ENCODE measurements at regions not wholly inside any gene's neighbourhood (a gene's known extent, or its start where the extent isn't known, plus 50 kb on each side); places are given as distances from the start of the nearest gene placed in this dataset.

DNA sequence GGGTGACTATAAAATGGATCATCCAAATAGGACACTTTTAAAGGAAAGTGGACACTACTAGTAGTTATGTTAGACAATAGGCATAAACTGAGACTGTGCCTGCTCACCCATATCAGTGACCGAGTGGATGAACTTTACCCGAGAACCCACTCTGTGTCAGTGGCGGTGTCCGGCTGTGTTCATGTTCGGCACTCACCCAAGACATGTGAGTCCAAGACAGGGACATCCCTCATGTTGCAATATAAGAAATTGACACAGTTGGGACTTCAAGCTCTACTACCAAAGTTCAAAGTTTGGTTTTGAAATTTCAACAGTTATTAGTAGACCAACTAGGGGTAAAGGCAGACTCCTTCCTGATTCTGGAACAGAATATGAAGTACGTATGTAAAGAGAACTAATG, 326.3 kb upstream of the TNP1 start:
- WGBS (ENCODE audit: insufficient coverage): 91% methylated on average over 4 of the region's 6 CpGs
- H3K27ac ChIP-seq (ENCODE audit: low read depth, low read length): no peak overlapping the region
- H3K9me3 ChIP-seq (ENCODE audit: control insufficient read depth, insufficient read depth, low read length): no peaks in the 10 kb centered on the region
- no peaks in the 10 kb centered on the region for H3K36me3 ChIP-seq (ENCODE audit: control insufficient read depth, insufficient read depth, low read length)
- no peak overlapping the region for H3K4me3 ChIP-seq (ENCODE audit: low read depth, low read length)
- H3K27me3 ChIP-seq (ENCODE audit: control insufficient read depth, insufficient read depth, low read length): no peaks in the 10 kb centered on the region
- DNase-seq (ENCODE audit: low read depth in 4 of 6, low spot score in 6 of 6): no peak
- H3K4me1 ChIP-seq (ENCODE audit: control insufficient read depth, insufficient read depth, low read length): no peaks in the 10 kb centered on the region

DNA sequence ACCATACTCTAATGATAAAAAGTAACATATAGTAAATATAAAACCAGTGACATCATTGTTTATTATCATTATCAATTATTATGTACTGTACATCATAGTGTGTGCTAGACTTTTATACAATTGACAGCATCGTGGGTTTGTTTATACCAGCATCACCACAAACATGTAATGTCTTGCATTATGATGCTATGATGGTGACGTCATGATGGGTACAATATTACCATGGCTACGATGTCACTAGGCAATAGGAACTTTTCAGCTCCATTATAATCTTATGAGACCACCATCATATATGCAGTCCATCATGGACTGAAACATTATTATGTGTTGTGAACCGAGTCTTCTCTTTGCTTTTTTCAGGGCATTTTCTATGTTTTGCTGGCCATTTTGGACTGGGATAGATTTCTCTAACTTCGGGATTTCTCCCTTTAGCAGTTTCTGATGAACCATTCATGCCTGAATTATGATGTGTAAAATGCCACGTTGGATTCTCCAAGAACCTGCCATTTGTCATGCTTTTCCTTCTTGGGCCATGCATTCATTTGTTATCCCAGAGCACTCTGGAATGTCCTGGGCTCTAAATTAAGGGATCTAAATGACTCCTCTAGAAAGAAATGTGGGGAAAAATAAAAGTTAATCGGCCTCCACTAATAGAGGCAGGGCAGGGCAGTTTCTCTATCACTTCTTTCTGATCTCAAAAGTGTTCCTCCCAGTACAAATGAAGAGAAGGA, 325.6 kb upstream of the TNP1 start:
- Histone ChIP-seq H3K9me3 (ENCODE audit: control insufficient read depth, insufficient read depth, low read length) (no peaks in the 10 kb centered on the region), H3K27ac (ENCODE audit: low read depth, low read length) (no peak overlapping the region), H3K4me1 (ENCODE audit: control insufficient read depth, insufficient read depth, low read length) (no peaks in the 10 kb centered on the region), H3K36me3 (ENCODE audit: control insufficient read depth, insufficient read depth, low read length) (no peaks in the 10 kb centered on the region), H3K4me3 (ENCODE audit: low read depth, low read length) (no peak overlapping the region), H3K27me3 (ENCODE audit: control insufficient read depth, insufficient read depth, low read length) (no peaks in the 10 kb centered on the region)
- WGBS (ENCODE audit: insufficient coverage): 71% methylated on average over 1 of the region's 7 CpGs
- no peak for DNase-seq (ENCODE audit: low read depth in 4 of 6, low spot score in 6 of 6)

- no peak overlapping the region for H3K27ac ChIP-seq (ENCODE audit: low read depth, low read length)
- no peaks in the 10 kb centered on the region for H3K27me3 ChIP-seq (ENCODE audit: control insufficient read depth, insufficient read depth, low read length)
- H3K36me3 ChIP-seq (ENCODE audit: control insufficient read depth, insufficient read depth, low read length): no peaks in the 10 kb centered on the region
- H3K4me3 ChIP-seq (ENCODE audit: low read depth, low read length): no peak overlapping the region
- DNase-seq (ENCODE audit: low read depth in 4 of 6, low spot score in 6 of 6): no peak
- no peaks in the 10 kb centered on the region for H3K9me3 ChIP-seq (ENCODE audit: control insufficient read depth, insufficient read depth, low read length)
- H3K4me1 ChIP-seq (ENCODE audit: control insufficient read depth, insufficient read depth, low read length): no peaks in the 10 kb centered on the region
- no CpG with 5 or more reads among the region's 2 CpGs for WGBS (ENCODE audit: insufficient coverage)
Measured at GRCh38 chr2:217184242-217184641, 324.4 kb upstream of the TNP1 start.

- Histone ChIP-seq H3K9me3 (ENCODE audit: control insufficient read depth, insufficient read depth, low read length) (no peaks in the 10 kb centered on the region), H3K27me3 (ENCODE audit: control insufficient read depth, insufficient read depth, low read length) (no peaks in the 10 kb centered on the region), H3K4me3 (ENCODE audit: low read depth, low read length) (no peak overlapping the region), H3K4me1 (ENCODE audit: control insufficient read depth, insufficient read depth, low read length) (no peaks in the 10 kb centered on the region), H3K27ac (ENCODE audit: low read depth, low read length) (no peak overlapping the region), H3K36me3 (ENCODE audit: control insufficient read depth, insufficient read depth, low read length) (no peaks in the 10 kb centered on the region)
- WGBS (ENCODE audit: insufficient coverage): no CpG with 5 or more reads among the region's 1 CpG
- DNase-seq (ENCODE audit: low read depth in 4 of 6, low spot score in 6 of 6): no peak
Measured at GRCh38 chr2:217183471-217183870, 323.6 kb upstream of the TNP1 start.

GRCh38 chr2:217182926-217183325, 323.1 kb upstream of the TNP1 start:
- Histone ChIP-seq H3K4me1 (ENCODE audit: control insufficient read depth, insufficient read depth, low read length) (no peaks in the 10 kb centered on the region), H3K36me3 (ENCODE audit: control insufficient read depth, insufficient read depth, low read length) (no peaks in the 10 kb centered on the region), H3K27me3 (ENCODE audit: control insufficient read depth, insufficient read depth, low read length) (no peaks in the 10 kb centered on the region), H3K4me3 (ENCODE audit: low read depth, low read length) (no peak overlapping the region), H3K9me3 (ENCODE audit: control insufficient read depth, insufficient read depth, low read length) (no peaks in the 10 kb centered on the region), H3K27ac (ENCODE audit: low read depth, low read length) (no peak overlapping the region)
- DNase-seq (ENCODE audit: low read depth in 4 of 6, low spot score in 6 of 6): peak in 2 of 6 donors; percentile 58 to 61
- 31% methylated on average over 3 of the region's 3 CpGs for WGBS (ENCODE audit: insufficient coverage)

DNA sequence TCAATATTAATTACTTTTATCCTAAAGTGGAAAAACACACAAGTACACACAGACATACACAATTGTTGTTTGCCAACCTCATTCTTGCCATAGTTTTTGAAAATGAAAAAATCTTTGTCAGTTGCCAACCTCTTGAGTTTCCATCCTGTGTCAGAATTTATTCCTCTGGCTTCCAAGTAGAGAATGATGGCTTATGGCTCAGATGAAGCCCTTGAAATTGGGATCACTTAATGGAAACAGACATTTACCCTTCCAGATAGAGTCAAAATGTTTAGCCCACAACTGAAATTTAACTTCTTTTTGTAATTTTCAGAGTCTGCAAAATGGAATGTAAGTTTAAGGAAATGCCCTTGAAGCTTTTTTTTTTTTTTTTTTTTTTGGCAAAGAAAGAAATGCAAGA, 321.6 kb upstream of the TNP1 start:
- Histone ChIP-seq H3K4me3 (ENCODE audit: low read depth, low read length) (no peak overlapping the region), H3K27me3 (ENCODE audit: control insufficient read depth, insufficient read depth, low read length) (no peaks in the 10 kb centered on the region), H3K27ac (ENCODE audit: low read depth, low read length) (no peak overlapping the region), H3K4me1 (ENCODE audit: control insufficient read depth, insufficient read depth, low read length) (no peaks in the 10 kb centered on the region), H3K36me3 (ENCODE audit: control insufficient read depth, insufficient read depth, low read length) (no peaks in the 10 kb centered on the region), H3K9me3 (ENCODE audit: control insufficient read depth, insufficient read depth, low read length) (no peaks in the 10 kb centered on the region)
- DNase-seq (ENCODE audit: low read depth in 4 of 6, low spot score in 6 of 6): no peak

DNA sequence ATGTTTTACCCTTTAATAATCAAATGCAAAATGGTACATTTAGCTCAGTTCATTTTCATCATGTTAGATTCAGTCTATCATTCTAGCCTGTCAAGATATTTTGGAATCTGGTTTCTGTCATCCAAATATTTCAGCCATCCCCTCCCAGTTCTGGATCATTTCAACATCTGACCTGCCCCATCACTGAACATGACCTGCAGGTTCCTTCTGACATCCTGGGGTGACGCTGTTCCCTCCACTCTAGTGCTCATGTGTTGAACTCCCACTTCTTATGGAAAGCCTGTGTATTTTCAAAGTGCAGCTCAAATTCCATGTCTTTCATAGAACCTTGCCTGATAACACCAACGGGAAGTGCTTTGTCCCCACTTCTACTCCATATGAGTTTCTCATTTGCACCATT, 320.0 kb upstream of the TNP1 start:
- Histone ChIP-seq H3K9me3 (ENCODE audit: control insufficient read depth, insufficient read depth, low read length) (peaks cover 4% of the 10 kb centered on the region), H3K27ac (ENCODE audit: low read depth, low read length) (no peak overlapping the region), H3K4me3 (ENCODE audit: low read depth, low read length) (no peak overlapping the region), H3K4me1 (ENCODE audit: control insufficient read depth, insufficient read depth, low read length) (no peaks in the 10 kb centered on the region), H3K36me3 (ENCODE audit: control insufficient read depth, insufficient read depth, low read length) (no peaks in the 10 kb centered on the region), H3K27me3 (ENCODE audit: control insufficient read depth, insufficient read depth, low read length) (no peaks in the 10 kb centered on the region)
- no peak for DNase-seq (ENCODE audit: low read depth in 4 of 6, low spot score in 6 of 6)
- 89% methylated on average over 1 of the region's 2 CpGs for WGBS (ENCODE audit: insufficient coverage)

DNA sequence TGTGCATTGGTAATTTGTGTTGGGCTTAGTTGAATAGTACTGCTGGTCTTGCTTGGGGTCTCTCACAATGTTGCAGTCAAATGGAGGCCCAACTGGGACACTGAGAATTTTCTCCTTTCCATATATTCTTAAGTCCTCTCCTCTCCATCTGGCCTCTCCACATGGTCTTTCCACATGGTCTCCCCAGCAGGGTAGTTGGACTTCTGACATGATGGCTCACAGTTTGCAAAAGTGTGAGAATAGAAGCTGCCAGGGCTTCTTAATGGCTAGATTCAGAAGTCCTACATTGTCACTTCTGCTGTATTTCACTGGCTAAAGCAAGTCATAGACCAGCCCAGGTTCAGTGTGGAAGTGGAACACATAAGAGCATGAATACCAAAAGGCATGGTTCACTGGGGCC, 318.5 kb upstream of the TNP1 start:
- H3K27ac ChIP-seq (ENCODE audit: low read depth, low read length): no peak overlapping the region
- H3K9me3 ChIP-seq (ENCODE audit: control insufficient read depth, insufficient read depth, low read length): peaks cover 4% of the 10 kb centered on the region
- no peaks in the 10 kb centered on the region for H3K4me1 ChIP-seq (ENCODE audit: control insufficient read depth, insufficient read depth, low read length)
- peak in 1 of 6 donors; percentile 86 for DNase-seq (ENCODE audit: low read depth in 4 of 6, low spot score in 6 of 6)
- H3K4me3 ChIP-seq (ENCODE audit: low read depth, low read length): no peak overlapping the region
- H3K36me3 ChIP-seq (ENCODE audit: control insufficient read depth, insufficient read depth, low read length): no peaks in the 10 kb centered on the region
- no peaks in the 10 kb centered on the region for H3K27me3 ChIP-seq (ENCODE audit: control insufficient read depth, insufficient read depth, low read length)

DNA sequence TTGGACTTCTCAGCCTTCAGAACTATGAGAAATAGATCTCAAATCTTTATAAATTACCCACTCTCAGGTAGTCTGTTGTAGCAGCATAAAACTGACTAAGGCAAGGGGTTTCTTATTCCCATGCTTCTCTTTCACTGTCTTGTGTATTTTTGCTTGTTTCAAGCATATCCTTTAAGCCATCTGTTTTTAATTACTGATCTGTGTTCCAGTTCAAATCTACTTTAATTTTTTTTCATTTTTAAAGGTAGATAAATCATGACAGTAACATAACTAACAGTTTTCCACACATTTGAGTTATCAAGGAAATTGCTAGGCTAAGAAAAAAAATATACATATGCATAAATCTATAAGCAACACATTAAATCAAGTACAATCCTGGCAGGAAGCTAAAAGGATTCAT, 317.9 kb upstream of the TNP1 start:
- Histone ChIP-seq H3K27me3 (ENCODE audit: control insufficient read depth, insufficient read depth, low read length) (no peaks in the 10 kb centered on the region), H3K4me3 (ENCODE audit: low read depth, low read length) (no peak overlapping the region)
- DNase-seq (ENCODE audit: low read depth in 4 of 6, low spot score in 6 of 6): no peak

GRCh38 chr2:217171874-217172273, 312.0 kb upstream of the TNP1 start:
- Histone ChIP-seq H3K27me3 (ENCODE audit: control insufficient read depth, insufficient read depth, low read length) (no peaks in the 10 kb centered on the region), H3K4me1 (ENCODE audit: control insufficient read depth, insufficient read depth, low read length) (no peaks in the 10 kb centered on the region), H3K4me3 (ENCODE audit: low read depth, low read length) (no peak overlapping the region), H3K36me3 (ENCODE audit: control insufficient read depth, insufficient read depth, low read length) (no peaks in the 10 kb centered on the region), H3K27ac (ENCODE audit: low read depth, low read length) (no peak overlapping the region), H3K9me3 (ENCODE audit: control insufficient read depth, insufficient read depth, low read length) (peaks cover 4% of the 10 kb centered on the region)
- DNase-seq (ENCODE audit: low read depth in 4 of 6, low spot score in 6 of 6): no peak

More for the DNA sequence above, 317.9 kb upstream of the TNP1 start:
- H3K9me3 ChIP-seq (ENCODE audit: control insufficient read depth, insufficient read depth, low read length): peaks cover 4% of the 10 kb centered on the region
- no peaks in the 10 kb centered on the region for H3K4me1 ChIP-seq (ENCODE audit: control insufficient read depth, insufficient read depth, low read length)
- H3K36me3 ChIP-seq (ENCODE audit: control insufficient read depth, insufficient read depth, low read length): no peaks in the 10 kb centered on the region
- H3K27ac ChIP-seq (ENCODE audit: low read depth, low read length): no peak overlapping the region

All from spinal cord (tissue), 9 donors.